WERI-Rb-1 (cell line): ENCODE measurements at regions not wholly inside any gene's neighbourhood (a gene's known extent, or its start where the extent isn't known, plus 50 kb on each side); places are given as distances from the start of the nearest gene placed in this dataset.

Experiments used
- DNase-seq: peaks from one replicate; pipeline ENCODE4 v3.0.0-alpha.2; 2020
- H3K27ac ChIP-seq: fragments of 250-450 bp; sonication (Bioruptor Pico); 2 replicates; pipeline ENCODE4 v1.5.1; 2020; ENCODE audit warnings: mild to moderate bottlenecking, moderate library complexity
- H3K27me3 ChIP-seq: fragments of 250-450 bp; sonication (Bioruptor Pico); 2 replicates; pipeline ENCODE4 v1.5.1; 2021; ENCODE audit warnings: mild to moderate bottlenecking, low read depth, moderate library complexity; ENCODE audit not compliant: insufficient read depth, severe bottlenecking
- H3K36me3 ChIP-seq: fragments of 250-450 bp; sonication (Bioruptor Pico); 2 replicates; pipeline ENCODE4 v1.5.1; 2020; ENCODE audit warnings: mild to moderate bottlenecking, moderate library complexity
- H3K4me3 ChIP-seq: 2 replicates; pipeline ENCODE4 v1.5.1; 2011; ENCODE audit warnings: low read depth, mild to moderate bottlenecking, control low read depth, low read length
- H3K9me3 ChIP-seq: fragments of 250-450 bp; sonication (Bioruptor Pico); 2 replicates; pipeline ENCODE4 v1.5.1; 2021; ENCODE audit warnings: mild to moderate bottlenecking, moderate library complexity; ENCODE audit not compliant: severe bottlenecking
- CTCF ChIP-seq: IDR thresholded peaks from 2 replicates; pipeline ENCODE4 v1.5.1; 2011; ENCODE audit warnings: low read depth, mild to moderate bottlenecking, control low read depth, inconsistent platforms, low read length

- no peaks in the 10 kb centered on the region for H3K27me3 ChIP-seq
- DNase-seq = no peak
- no peak overlapping the region for H3K4me3 ChIP-seq
- no peaks in the 10 kb centered on the region for H3K36me3 ChIP-seq
- H3K27ac ChIP-seq = no peak overlapping the region
- H3K9me3 ChIP-seq = no peaks in the 10 kb centered on the region
- TF ChIP-seq CTCF = no peak
Observed at GRCh38 chr1:184301227-184301626, 85.6 kb upstream of the C1orf21 start.

- no peaks in the 10 kb centered on the region for H3K9me3 ChIP-seq
- TF ChIP-seq CTCF = no peak
- H3K4me3 ChIP-seq = no peak overlapping the region
- DNase-seq = no peak
- H3K27me3 ChIP-seq = no peaks in the 10 kb centered on the region
- H3K36me3 ChIP-seq = no peaks in the 10 kb centered on the region
- H3K27ac ChIP-seq = no peak overlapping the region
Observed at GRCh38 chr1:184302346-184302745, 84.5 kb upstream of the C1orf21 start.

GRCh38 chr1:184310157-184310819, 76.5 kb upstream of the C1orf21 start:
- H3K27me3 ChIP-seq = no peaks in the 10 kb centered on the region
- TF ChIP-seq CTCF = no peak
- no peak overlapping the region for H3K27ac ChIP-seq
- H3K9me3 ChIP-seq = no peaks in the 10 kb centered on the region
- DNase-seq = no peak
- H3K36me3 ChIP-seq = no peaks in the 10 kb centered on the region
- no peak overlapping the region for H3K4me3 ChIP-seq

- Histone ChIP-seq H3K36me3 (no peaks in the 10 kb centered on the region), H3K9me3 (no peaks in the 10 kb centered on the region), H3K4me3 (no peak overlapping the region), H3K27me3 (no peaks in the 10 kb centered on the region), H3K27ac (no peak overlapping the region)
- TF ChIP-seq CTCF = no peak
- DNase-seq = no peak
Observed at GRCh38 chr1:184311580-184311979, 75.2 kb upstream of the C1orf21 start.

DNA sequence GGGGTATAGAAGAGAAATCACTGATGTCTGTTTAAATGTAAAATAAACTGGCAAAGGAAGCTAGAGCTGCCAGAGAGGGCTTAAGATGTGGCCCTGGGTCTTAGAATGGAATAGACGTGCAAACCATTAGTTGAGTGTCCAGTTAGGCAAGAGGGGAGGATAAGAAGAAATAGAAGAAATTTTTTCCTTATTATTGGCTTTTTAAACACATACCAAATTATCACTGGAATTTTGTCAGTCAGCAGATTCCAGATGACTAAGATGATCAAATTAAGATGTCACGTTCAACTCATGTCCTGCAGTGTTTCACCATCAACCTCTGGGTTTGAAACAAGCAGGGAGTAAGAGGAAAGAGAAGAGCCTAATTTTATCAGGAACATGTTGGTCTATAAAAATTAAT, 71.6 kb upstream of the C1orf21 start:
- Histone ChIP-seq H3K27me3 (no peaks in the 10 kb centered on the region), H3K9me3 (no peaks in the 10 kb centered on the region), H3K27ac (no peak overlapping the region), H3K4me3 (no peak overlapping the region), H3K36me3 (no peaks in the 10 kb centered on the region)
- no peak for DNase-seq
- no peak for TF ChIP-seq CTCF

DNA sequence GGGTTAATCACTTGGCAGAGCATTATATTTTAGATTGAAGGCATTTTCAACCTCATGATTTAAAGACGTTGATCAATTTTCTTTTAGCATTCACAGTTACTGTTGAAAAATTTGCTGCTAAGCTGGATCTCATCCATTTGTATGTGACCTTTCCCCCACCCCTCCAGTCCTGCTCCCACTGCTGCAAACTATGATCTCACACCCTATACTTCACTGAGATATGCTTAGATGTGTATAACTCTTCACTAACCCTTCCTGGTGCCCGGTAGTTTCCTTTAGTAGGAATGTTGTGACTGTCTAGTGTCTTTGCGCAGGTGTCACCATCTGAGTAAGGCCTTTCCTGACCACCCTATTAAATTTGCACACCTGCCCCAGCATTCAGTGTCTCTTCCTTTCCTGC, 67.0 kb upstream of the C1orf21 start:
- Histone ChIP-seq H3K27ac (no peak overlapping the region), H3K4me3 (no peak overlapping the region), H3K27me3 (no peaks in the 10 kb centered on the region), H3K36me3 (no peaks in the 10 kb centered on the region), H3K9me3 (no peaks in the 10 kb centered on the region)
- TF ChIP-seq CTCF = no peak
- no peak for DNase-seq
